HG03575 (cell line): ENCODE measurements at regions not wholly inside any gene's neighbourhood (a gene's known extent, or its start where the extent isn't known, plus 50 kb on each side); places are given as distances from the start of the nearest gene placed in this dataset.
A peak's percentile ranks its signal among the peaks of the same experiment; 100 is the strongest.
"Not testable (repeated sequence)": the region's sequence is repeated elsewhere in the genome, so short reads cannot be mapped to it uniquely, and the experiment has no call there.

Experiments
- ATAC-seq: cut with Tn5 transposase; IDR thresholded peaks from one replicate; pipeline ENCODE4 v1.9.1; 2021; ENCODE audit not compliant: unreplicated experiment, insufficient number of reproducible peaks, low FRiP score; ENCODE audit errors: extremely low read depth

DNA sequence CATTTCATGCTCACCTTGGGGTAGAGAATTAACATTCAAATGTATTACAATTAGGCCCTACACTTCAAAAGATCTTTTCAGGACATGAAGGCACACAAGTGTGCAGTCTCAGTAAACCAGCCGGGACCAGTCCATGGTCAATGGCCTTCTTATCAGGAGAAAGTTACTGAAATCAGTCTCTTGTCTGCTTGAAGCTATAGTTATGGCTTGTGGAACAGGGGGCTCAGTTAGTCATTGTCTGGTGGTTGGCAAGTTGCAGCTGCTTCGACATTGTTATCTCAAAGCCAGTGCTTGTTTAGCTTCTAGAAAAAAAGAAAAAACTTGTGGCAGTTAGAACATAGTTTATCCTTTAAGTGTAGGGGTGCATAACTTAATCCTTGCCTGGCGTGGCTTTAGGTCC is 213.1 kb upstream of the ACO1 start:
- ATAC-seq = no peak

DNA sequence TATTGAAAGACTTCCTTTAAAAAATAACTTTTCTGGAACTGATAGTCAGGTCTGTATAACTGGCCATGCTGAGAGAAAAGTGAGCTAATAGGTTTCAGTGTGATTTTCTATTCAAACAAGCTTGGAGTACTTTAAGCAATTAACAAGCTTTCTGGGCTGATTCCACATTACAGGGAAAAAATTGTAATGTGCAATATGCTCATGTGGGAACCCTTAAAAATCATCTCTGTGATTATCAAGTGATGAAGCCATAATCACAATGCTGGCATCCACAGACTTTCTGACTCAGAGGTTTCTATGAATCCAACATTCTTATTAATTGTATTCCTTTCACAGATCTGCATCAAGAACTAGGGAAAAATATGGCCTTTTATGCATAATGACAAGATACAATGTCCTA is 212.2 kb upstream of the ACO1 start:
- no peak for ATAC-seq

DNA sequence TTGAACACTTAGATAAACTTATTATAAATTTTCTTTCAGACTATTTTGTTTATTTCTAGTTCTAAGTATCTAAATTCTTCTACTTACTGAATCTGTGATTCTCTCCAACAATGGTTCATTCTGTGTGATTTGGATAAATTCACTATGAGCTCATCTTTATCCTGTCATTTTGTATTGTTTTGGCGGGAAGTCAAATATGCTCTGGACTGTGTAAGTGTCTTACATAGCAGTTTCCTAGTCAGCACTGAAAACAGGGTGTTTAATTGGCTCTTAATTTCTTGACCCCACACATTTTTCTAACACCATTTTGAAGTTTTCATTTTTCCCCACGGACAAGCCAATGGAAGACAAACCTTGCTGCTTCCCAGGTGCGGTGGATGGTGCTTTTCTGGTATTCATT is 207.0 kb upstream of the ACO1 start:
- no peak for ATAC-seq

DNA sequence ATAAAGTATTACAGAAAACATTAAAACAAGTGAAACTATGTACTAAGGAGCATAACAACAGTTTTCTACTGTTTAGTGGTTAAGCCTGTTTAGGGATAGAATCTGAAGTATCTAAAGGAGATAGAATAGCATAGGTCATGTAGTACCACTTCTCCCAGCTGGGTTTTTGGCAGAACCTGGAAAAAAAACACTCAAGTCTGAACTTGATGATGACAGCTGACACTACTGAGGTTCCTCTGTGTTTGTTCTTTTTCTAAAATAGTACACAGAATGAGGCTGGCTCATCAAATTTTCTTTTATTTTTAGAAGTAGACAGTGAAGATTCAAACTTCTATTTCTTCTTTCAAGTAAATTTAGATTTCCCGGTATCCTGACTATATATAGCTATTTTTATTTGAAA is 203.8 kb upstream of the ACO1 start:
- ATAC-seq = no peak

DNA sequence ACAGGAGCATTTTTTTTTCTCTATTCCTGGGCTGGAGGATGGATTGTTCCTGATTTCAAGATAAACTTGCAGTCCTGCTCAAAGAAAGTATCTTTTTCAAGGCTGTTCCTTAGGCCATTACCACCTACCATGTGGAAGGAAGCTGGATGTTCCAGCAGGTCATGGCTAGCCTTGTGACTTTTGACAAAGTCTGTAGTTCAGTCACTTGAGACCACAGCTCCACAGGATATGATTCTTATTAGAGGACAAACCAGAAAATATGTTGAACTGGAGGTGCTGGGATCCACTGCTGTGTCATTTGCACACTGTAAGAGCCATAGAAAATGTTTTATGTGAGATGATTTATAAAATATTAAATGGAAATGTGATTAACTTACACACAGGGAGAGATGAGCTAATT is 184.2 kb upstream of the ACO1 start:
- ATAC-seq = no peak

DNA sequence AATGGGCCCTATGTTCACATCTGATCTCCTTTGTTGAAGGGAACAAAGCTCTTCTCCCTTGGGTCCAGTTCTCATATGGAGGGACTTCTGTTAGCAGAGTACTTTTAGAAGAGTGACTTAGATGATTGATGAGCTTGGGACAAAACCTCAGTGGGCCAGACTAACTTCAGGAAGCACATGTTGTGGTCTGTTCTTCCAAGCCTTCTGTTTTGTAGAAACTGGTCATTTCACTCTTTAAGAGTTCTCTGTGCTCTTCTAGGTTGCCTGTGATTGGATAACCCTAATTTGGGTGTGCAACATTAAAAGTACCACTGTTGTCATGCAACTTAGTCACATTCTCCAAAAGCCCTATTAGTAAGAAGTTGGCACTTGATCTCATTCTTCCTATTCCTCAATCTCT is 183.5 kb upstream of the ACO1 start:
- no peak for ATAC-seq

DNA sequence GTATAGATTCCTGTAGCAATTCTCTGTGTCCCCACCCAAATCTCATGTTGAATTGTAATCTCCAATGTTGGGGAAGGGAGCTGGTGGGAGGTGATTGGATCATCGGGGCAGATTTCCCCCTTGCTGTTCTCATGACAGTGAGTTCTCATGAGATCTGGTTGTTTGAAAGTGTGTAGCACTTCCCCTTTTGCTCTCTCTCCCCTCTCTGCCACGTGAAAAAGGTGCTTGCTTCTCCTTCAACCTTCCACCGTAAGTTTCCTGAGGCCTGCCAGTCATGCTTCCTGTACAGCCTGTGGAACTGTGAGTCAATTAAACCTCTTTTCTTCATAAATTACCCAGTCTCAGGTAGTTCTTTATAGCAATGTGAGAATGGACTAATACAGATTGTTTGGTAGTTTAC is 175.3 kb upstream of the ACO1 start:
- not testable (repeated sequence) for ATAC-seq

DNA sequence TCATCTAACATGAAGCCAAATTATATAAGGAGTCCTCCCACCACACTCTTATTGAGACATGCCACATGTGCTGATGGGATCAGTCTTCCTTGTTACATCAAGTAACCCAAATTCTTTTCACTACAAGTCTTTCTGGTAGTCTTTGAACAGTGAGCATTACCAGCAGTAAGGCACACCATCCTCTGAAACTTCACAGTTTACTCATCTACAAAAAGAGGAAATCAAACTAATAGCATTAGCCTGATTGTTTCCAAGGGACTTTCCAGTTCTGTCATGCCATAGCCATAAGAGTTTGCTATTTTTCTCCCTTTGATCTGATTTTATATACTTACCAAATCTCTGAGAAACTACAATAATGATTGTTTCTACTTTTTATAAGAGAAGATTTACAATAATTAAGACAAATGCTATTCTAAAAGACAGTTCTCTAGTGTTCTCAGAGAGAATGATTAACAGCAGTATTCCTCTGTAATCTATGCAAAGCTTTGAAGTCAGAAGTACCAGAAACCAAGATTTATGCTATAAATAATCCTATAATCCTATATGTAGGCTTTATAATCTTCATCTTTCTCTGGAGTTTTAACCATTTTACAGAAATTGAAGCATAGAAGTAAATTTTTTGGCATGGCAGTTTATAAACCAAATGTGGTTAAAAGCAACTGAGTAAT is 166.2 kb upstream of the ACO1 start:
- peak; percentile 99 for ATAC-seq

DNA sequence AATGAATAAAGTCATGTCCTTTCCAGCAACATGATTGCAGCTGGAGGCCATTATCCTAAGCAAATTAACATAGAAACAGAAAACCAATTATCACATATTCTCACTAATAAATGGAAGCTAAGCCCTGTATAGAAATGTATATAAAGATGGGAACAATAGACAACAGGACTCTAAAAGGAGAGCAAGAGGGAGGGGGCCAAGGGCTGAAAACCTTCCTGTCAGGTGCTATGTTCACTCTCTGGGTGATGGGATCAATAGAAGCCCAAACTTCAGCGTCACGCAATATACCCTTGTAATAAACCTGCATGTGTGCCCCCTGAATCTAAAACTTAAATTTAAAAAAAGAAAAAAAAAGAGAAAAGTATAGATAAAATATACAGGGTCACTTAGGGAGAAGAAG is 163.7 kb upstream of the ACO1 start:
- no peak for ATAC-seq

DNA sequence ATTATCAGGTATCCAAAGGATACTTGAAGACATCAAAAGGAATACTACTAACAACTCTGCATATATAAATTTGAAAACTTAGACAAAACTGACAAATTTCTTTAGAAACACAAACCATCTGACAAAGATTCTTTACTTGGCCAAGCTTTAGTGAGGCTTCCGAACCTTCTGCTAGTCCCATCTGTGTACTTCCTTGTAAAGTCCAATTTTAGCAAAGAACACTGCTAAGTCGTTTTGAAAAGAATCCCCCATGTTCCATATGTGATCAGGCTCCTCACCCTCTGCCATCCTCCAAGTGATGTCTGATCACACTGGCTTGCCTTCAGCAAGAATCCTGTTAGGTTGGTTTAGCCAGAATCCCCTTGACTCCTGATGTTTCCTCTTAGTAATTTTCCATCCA is 150.0 kb upstream of the ACO1 start:
- ATAC-seq = no peak

DNA sequence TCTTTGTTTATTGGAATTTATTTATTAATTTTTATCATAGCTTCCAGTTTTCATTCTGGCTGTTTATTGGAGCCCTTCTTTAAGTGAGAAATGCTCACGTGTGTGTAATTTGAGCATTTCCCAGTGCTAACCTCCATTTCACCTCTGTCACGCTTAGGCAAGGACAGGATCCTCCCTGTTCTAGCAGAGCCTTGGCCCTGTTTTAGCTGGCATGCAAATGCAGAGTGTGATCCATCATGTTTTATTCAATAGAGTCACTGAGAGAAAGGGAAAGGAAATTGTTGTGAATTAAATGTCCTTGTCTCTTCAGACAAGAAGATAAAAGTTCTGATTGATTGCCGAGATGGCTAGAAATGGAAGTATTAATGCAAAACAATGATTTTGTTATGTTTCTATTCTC is 137.3 kb upstream of the ACO1 start:
- ATAC-seq = no peak

DNA sequence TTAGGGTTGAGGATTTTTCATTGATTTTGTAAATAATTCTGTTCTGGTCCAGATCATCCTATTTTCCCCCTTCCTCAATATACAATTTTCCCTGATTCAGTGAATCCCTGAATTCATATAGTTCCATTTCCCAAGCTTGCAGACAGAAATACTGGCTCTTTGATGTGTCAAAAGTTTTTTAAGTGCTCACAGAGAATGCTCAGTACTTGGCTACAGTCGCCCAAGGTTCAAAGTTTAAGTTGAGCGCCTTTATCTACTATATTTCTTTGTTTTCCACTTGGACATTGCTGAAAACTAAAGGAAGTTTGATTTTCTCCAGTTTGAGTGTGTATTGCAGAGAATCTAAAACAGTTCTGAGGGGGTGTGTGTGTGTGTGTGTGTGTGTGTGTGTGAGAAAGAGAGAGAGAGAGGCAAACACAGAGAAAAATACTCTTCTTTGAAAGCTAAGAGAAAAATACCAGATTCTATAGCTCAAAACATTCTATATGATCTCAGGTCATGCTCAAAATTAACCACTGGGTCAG is 136.2 kb upstream of the ACO1 start:
- ATAC-seq = no peak

DNA sequence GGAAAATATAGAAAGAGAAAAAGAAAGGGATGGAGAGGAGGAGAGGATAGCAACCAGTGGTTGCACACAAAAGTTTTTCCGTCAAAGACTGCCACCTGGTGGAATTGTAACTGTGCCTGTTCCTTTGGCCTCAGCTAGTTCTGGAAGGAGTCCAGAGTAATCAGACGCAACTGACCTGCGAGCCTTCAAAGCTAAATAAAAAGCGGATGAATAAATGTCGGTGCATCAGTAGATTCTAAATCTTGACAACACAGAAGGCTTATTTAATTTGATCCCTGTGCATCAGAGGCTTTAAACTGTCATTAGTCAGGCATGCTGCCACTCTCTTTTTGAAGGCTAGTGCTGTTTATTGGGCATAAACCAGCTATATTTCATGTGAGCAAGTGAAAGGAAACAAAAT is 132.9 kb upstream of the ACO1 start:
- ATAC-seq = no peak

DNA sequence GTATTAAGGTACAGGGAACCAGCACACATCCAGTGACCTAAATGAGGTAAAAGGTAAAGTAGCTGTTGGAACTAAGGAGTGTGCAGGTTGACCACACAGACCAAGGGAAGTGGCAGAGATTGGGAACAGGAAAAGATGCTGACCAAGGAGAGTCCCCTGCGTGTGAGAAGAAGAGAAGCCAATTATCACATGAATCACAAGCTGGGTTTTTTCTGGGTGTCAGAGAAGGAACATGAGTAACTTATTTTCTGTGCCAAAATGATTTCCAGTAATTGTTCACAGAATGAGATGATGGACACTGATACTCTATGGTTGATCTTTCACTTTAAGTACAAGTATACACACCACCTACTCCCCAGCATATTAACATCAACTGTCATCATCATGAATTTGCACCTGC is 130.7 kb upstream of the ACO1 start:
- no peak for ATAC-seq

DNA sequence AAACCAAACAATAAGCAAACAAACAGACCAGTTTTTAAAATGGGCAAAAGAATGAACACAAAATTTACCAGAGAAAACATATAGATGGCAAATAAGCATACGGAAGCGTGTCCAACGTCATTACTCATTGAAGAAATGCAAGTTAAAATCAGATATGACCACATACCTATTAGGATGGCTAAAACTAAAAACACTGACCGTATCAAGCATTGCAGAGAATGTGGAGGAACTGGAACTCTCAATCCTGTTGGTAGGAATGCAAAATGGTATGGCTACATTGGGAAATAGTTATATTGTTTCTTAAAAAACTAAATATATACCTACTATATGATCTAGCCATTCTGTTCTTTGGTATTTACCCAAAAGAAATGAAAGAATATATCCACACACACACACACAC is 129.4 kb upstream of the ACO1 start:
- ATAC-seq = no peak

DNA sequence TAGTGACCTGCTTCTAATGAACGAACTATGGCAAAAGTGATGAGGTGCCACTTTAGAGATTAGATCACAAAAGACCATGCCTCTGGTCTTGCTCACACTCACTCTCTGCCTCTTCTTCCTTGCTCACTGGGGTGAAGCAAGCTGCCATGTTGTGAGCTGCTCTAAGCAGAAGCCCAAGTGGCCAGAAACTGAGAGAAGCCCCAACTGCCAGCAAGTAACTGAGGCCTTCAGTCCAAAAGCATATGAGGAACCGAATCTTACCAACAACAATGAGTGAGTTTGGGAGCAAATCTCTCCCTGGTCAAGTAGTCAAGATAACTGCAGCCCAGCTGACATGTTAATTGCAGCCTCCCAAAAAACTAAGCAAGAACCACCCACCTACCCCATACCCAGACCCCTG is 126.0 kb upstream of the ACO1 start:
- no peak for ATAC-seq

DNA sequence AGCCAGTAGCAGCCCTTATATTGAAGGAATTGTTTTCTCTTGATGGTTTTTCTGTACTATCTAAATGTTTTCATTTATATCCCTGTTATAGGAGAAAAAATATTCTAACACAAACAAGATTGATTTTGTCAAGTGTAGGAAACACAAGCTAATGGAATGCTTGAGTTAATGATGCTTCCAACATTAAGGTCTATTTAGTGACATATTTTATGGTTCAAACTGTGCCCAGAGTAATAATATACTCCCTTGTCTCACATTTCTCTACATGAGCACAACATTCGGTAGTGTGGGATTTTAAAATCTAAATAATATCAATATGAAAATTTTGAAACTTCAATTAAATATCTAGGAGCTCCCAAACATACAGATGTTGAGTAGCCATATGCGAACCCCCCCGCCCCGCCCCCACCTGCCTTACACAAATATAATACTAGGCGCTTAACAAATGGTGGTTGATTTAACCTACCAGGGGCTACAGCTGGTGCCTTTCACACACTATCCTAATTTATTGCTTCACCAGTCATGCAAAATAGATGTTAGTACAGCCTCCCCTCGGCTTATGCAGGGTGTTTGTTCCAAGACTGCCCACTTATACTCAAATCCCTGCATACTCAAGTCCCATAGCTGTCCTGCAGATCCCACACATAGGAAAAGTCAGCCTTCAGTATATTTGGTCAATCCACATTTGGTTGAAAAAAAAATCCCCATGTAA is 124.1 kb upstream of the ACO1 start:
- ATAC-seq = no peak

DNA sequence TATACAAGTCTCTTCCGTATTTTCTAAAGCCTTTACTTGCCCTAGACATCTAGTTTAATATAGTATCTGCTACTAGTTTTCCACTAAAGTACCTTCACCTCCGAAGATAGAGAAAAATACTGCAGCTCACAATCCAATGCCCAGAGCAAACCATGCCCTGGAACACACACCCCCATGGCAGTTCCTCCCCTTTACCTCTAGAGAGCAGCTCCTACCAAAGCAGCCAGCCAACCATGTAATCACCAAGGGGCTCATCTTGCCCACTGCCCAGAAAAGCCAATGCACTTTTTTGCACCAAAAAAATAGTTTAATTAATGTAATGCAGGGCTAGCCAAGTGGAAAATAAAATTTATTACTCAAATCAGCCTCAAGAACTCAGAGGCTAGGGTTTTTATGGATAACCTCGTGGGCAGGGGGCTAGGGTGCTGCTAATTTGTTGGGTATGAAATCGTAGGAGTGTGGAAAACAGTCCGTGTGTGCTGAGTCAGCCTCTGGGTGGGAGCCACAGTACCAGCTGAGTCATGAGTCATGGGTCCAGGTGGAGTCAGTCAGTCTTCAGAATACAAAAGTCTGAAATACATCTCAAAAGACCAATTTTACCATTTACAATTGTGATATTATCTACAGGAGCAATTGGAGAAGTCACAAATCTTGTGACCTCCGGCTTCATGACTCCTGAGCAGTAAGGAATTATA is 120.1 kb upstream of the ACO1 start:
- no peak for ATAC-seq

DNA sequence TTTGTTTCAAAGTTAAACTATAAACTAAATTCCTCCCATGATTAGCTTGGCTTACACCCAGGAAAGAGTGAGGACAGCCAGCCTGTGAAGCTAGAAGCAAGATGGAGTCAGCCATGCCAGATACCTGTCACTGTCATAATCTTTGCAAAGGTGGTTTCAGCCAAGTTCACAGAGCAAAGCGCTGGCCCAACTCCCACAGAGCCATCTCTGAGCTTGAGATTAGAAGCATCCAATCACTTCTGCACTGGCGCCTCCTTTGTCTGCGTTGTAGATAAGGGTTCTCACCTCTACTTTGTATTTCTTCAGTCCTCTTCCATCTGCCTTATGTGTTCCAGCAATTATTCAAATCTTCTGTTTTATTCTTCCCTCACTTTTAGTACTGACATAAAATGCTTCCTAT is 119.4 kb upstream of the ACO1 start:
- ATAC-seq = no peak

DNA sequence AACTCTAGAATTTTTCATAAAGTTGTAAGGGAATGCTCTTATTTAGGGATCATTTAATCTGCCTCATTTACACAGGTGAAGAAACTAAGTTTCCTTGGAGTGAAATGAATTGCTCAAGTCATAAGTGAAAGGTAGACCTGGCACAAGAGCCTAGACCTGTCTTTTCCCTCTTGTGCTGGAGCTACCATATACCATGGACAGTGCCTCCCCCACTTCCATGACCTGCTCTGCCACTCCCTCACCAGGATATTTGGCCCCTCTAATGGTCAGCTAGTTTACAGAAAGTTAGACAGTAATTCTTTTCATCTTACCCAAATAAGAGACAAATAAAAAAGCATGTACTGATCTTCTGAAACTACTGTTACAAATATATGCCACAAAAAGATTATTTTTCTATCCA is 105.5 kb upstream of the ACO1 start:
- no peak for ATAC-seq
